HFF-Myc (cell line): ENCODE measurements at regions not wholly inside any gene's neighbourhood (a gene's known extent, or its start where the extent isn't known, plus 50 kb on each side); places are given as distances from the start of the nearest gene placed in this dataset.
"Not testable (repeated sequence)": the region's sequence is repeated elsewhere in the genome, so short reads cannot be mapped to it uniquely, and the experiment has no call there.

ENCODE experiments used
- DNase-seq: peaks from one replicate; pipeline ENCODE4 v3.0.0-alpha.2; 2011; ENCODE audit warnings: low read depth; ENCODE audit errors: extremely low read depth
- H3K4me3 ChIP-seq: replicated peaks from 2 replicates; pipeline ENCODE4 v1.5.1; 2011; ENCODE audit warnings: low read depth, mild to moderate bottlenecking, control low read depth, low read length
- TF ChIP-seq, protein P1 (sequence below): IDR thresholded peaks from 2 replicates; pipeline ENCODE4 v1.5.1; 2012; ENCODE audit warnings: mild to moderate bottlenecking, low read depth, low read length, control low read depth; ENCODE audit errors: missing control alignments

DNA sequence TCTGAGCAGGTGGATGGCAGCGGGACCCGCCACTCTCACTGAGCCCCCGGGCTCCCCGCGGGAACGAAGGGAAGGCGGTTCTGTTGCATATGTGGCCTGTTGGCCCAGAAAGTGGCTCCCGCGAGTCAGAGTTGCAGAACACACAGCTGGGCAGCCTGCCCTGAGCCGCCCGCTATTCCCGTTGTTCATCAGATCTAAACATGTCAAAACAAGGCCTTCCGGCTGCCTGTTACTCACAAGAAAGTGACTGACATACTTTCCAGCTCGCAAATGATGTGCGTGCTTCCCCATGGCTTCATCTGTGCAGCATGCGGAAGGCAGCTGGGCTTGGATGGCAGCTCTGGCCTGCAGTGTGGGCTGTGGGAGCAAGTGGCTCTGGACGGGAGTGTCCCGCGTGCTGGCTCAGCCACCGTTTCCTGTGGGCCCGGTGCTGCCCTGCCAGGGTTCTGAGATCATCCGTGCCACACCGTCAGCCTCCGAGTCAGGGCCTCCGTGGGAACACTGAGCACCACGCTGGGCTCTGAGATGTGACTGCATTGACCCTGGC is 227.3 kb downstream of the ERMARD start:
- TF ChIP-seq, protein P1, sequence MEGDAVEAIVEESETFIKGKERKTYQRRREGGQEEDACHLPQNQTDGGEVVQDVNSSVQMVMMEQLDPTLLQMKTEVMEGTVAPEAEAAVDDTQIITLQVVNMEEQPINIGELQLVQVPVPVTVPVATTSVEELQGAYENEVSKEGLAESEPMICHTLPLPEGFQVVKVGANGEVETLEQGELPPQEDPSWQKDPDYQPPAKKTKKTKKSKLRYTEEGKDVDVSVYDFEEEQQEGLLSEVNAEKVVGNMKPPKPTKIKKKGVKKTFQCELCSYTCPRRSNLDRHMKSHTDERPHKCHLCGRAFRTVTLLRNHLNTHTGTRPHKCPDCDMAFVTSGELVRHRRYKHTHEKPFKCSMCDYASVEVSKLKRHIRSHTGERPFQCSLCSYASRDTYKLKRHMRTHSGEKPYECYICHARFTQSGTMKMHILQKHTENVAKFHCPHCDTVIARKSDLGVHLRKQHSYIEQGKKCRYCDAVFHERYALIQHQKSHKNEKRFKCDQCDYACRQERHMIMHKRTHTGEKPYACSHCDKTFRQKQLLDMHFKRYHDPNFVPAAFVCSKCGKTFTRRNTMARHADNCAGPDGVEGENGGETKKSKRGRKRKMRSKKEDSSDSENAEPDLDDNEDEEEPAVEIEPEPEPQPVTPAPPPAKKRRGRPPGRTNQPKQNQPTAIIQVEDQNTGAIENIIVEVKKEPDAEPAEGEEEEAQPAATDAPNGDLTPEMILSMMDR, result no peak
- DNase-seq, result peak; percentile 4
- H3K4me3 ChIP-seq, result no peak overlapping the region

DNA sequence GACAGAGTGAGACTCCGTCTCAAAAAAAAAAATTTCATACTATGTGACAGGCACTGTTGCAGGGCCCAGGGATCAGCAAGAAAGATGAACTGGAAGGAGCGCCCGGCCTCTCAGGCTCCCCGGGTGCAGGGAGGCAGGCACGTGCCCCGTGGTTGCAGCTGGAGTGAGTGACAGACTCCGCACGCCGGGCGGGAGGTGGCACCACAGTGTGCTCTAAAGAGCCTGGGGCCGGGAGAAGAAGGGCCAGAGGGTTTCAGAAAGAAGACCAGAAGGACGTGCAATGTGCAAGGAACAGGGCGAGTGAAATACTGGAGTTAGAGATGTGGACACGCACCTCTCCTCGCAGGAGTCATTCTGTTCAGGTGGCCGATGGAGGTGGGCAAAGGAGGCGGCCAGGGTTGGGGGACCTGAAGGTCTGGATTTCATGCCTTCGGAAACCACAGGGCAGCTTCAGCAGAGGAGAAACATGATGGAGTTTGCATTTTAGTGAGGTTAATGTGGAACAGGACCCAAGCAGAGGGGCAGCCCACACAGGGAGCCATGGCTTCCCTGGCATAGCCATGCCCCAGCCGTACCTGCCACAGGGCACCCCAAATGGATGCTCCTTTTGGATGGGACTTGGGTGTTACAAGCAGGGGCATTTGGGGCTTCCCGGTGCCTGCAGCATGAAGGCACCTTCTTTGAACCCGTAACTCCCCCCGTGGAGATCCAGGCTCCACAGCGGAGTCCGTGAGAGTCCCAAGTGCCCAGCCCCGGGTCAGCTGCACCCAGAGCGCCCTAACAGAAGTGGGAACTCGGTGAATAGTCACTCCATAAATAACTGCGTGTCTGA is 226.2 kb downstream of the ERMARD start:
- TF ChIP-seq, protein P1, result no peak
- DNase-seq, result no peak
- no peak overlapping the region for H3K4me3 ChIP-seq

DNA sequence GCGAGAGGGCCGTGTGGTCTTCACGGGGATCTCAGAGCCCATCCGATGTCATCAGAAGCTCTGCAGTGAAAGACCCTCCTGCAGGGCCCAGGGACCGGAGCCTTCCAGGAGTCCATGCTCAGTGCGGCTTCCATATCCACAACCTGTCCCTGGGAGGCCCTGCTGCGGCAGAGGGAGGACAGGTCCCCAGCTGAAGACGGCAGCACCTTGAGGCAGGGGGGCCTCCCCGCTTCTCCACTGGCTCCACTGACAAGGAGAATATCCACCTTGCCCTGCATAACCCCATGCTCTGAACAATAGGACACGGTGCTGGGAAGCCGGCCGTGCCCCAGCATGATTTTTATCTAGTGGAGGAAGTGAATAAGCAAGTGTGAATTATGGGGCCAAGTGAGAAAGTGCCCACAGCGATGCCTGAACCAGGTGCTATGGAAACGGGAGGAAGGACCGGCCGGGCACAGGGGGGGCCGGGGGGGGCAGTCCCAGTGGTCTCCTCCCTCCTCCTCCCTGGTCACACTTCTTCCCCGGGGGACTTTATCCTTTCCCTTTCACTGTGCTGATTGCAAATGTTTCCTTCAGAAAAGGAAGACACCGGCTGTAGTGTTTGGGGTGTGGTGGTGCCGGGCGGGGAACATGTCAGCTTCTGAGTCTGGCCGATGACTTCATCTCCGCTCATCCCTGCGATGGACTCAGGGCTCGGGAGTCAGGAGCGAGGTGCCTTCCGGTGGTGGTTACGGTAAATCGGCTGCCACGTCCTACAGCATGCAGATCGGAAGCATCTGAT is 225.1 kb downstream of the ERMARD start:
- DNase-seq, result no peak
- H3K4me3 ChIP-seq, result no peak overlapping the region
- TF ChIP-seq, protein P1, result no peak

DNA sequence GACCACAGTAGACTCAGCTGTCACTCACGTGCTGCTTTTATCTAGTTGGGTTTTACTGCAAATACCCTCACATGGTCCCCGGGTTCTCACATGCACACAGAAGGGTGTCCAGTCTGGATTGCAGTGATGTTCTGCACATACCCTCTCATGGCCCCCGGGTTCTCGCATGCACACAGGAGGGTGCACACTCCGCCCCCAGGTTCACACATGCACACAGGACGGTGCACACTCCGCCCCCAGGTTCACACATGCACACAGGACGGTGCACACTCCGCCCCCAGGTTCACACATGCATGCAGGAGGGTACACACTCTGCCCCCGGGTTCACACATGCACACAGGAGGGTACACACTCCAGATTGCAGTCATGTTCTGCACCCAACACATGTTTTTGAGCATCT is 224.3 kb downstream of the ERMARD start:
- TF ChIP-seq, protein P1, result no peak
- DNase-seq, result no peak
- H3K4me3 ChIP-seq, result no peak overlapping the region

DNA sequence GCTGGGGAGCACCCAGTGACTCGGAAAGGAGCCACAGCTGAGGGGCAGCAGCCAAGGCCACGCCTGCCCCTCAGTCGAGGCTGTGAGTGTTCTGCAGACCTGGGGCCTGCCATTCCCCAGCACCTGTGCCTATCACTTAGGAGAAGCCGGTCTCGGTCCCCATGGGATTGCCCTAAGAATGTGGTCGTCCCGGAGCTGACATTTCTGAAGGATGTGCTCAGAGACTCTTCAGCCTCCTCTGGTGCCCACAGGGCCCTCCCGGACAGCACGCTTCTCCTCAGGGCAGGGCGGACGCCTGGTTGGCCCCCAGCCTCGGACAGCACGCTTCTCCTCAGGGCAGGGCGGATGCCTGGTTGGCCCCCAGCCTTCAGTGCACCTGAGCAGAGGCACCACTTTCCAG is 223.9 kb downstream of the ERMARD start:
- no peak overlapping the region for H3K4me3 ChIP-seq
- no peak for DNase-seq
- TF ChIP-seq, protein P1, result no peak

DNA sequence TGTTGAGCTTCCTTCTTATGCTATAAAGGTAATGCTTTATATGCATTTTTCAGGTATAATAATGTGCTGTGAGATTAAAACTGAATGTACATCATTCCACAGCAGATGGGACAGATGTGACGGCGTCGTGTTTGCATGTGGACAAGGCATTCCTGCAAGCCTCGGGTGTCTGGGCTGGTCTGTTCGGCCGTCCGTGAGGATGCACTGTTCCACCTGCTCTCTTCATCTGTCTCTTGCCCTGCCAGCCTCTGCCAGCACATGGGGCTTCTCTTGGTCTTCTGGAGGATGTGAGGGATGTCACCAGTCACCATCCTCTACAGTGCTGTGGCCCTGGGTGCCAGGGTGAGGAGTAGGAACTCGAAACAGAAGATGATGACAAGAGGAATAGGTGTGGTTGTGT is 223.2 kb downstream of the ERMARD start:
- no peak for DNase-seq
- TF ChIP-seq, protein P1, result no peak
- H3K4me3 ChIP-seq, result no peak overlapping the region

DNA sequence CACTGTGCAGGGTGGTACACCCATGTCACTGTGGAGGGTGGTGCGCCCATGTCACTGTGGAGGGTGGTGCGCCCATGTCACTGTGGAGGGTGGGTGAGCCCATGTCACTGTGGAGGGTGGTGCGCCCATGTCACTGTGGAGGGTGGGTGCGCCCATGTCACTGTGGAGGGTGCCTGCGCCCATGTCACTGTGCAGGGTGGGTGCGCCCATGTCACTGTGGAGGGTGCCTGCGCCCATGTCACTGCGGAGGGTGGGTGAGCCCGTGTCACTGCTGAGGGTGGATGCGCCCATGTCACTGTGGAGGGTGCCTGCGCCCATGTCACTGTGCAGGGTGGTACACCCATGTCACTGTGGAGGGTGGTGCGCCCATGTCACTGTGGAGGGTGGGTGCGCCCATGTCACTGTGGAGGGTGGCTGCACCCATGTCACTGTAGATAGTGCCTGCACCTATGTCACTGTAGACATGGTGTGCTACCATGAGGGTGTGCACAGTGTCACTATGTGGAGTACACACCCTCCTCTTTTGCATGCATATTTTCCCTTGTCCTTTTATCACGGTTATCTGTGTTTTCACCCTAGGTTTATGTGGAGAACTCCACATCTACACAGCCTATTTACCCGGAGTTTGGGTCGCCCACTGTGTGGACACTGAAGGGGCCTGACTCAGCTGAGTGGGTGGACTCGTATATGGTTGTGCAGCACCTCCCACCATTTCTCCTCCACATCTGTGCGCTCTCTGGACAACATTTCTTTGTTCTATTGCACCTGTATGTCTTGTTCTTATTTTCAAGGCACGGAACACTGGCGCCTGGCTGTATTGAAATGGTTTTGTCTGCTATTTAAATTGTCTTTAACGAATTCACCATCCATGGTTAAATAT is 222.4 kb downstream of the ERMARD start:
- H3K4me3 ChIP-seq, DNase-seq: not testable (repeated sequence)
